H1 (cell line): ENCODE measurements at regions not wholly inside any gene's neighbourhood (a gene's known extent, or its start where the extent isn't known, plus 50 kb on each side); places are given as distances from the start of the nearest gene placed in this dataset.

ENCODE experiments used
- CTCF ChIA-PET: fragments of 300-600 bp; sonication (Branson Sonifier 250); formaldehyde crosslinking; loops from one replicate; lab custom pipeline; 2021; ENCODE audit not compliant: partially characterized antibody; lab: Charles Lee
- POLR2A ChIA-PET: fragments of 300-600 bp; sonication (Branson Sonifier 250); formaldehyde crosslinking; loops from one replicate; lab custom pipeline; 2021; ENCODE audit warnings: inconsistent platforms; ENCODE audit not compliant: partially characterized antibody; lab: Charles Lee
- DNase-seq, 2 experiments: peaks; one replicate each; pipeline versions ENCODE4 v3.0.0 to v3.0.0-alpha.2; 2010 to 2022; ENCODE audit warnings: low spot score in 2 of 2, low read depth in 1 of 2, mixed read lengths in 1 of 2
- FAIRE-seq: peaks from 2 replicates; lab custom pipeline; 2011; peaks lifted over from hg19 to GRCh38; lab: Jason Lieb, UNC
- H2AFZ ChIP-seq: 2 replicates; pipeline ENCODE4 v1.8.1; 2012; ENCODE audit warnings: low read length, inconsistent platforms
- H2AK5ac ChIP-seq: 2 replicates; pipeline ENCODE4 v1.6.1; 2013; ENCODE audit warnings: low read depth, low read length
- H2BK120ac ChIP-seq: replicated peaks from 2 replicates; pipeline ENCODE3; 2013; ENCODE audit warnings: low read depth, low read length, inconsistent platforms
- H2BK12ac ChIP-seq: 2 replicates; pipeline ENCODE4 v1.6.1; 2013; ENCODE audit warnings: low read depth, low read length
- H2BK15ac ChIP-seq: 2 replicates; pipeline ENCODE4 v1.6.1; 2013; ENCODE audit warnings: low read length
- H2BK20ac ChIP-seq: 2 replicates; pipeline ENCODE4 v1.6.1; 2013; ENCODE audit warnings: low read length
- H2BK5ac ChIP-seq: 2 replicates; pipeline ENCODE4 v1.6.1; 2013; ENCODE audit warnings: low read depth, low read length
- H3K14ac ChIP-seq: 2 replicates; pipeline ENCODE4 v1.6.1; 2013; ENCODE audit warnings: inconsistent platforms; ENCODE audit not compliant: insufficient read length
- H3K18ac ChIP-seq: 2 replicates; pipeline ENCODE4 v1.6.1; 2013; ENCODE audit warnings: low read length; ENCODE audit errors: extremely low read depth
- H3K23ac ChIP-seq: 2 replicates; pipeline ENCODE4 v1.6.1; 2013; ENCODE audit warnings: inconsistent platforms; ENCODE audit not compliant: insufficient read length
- H3K23me2 ChIP-seq: 2 replicates; pipeline ENCODE4 v1.6.1; 2013; ENCODE audit warnings: low read depth, low read length
- H3K27ac ChIP-seq: 2 replicates; pipeline ENCODE4 v1.6.1; 2011; ENCODE audit warnings: low read depth, low read length, inconsistent platforms
- H3K27me3 ChIP-seq, 4 experiments: replicated peaks in 1 of 4; 1 replicate in 1 of 4; 2 replicates in 3 of 4; pipeline versions ENCODE4 v1.6.1 to v1.8.1; 2011 to 2013; ENCODE audit warnings: low read length in 3 of 4, mild to moderate bottlenecking in 3 of 4, inconsistent platforms in 2 of 4, mixed read lengths in 2 of 4, moderate library complexity in 1 of 4; ENCODE audit not compliant: control insufficient read depth in 3 of 4, insufficient read depth in 3 of 4; ENCODE audit errors: extremely low read depth in 1 of 4
- H3K36me3 ChIP-seq, 4 experiments: 2 replicates each; pipeline versions ENCODE4 v1.6.1 to v1.8.1; 2011 to 2013; ENCODE audit warnings: mild to moderate bottlenecking in 4 of 4, low read length in 3 of 4, moderate library complexity in 2 of 4, control low read depth in 1 of 4, inconsistent platforms in 1 of 4; ENCODE audit not compliant: insufficient read depth in 4 of 4, control insufficient read depth in 2 of 4
- H3K4ac ChIP-seq: replicated peaks from 2 replicates; pipeline ENCODE3; 2013; ENCODE audit warnings: low read length, low read depth, mixed read lengths, inconsistent platforms; ENCODE audit not compliant: insufficient read length
- H3K4me1 ChIP-seq, 4 experiments: replicated peaks in 1 of 4; 1 replicate in 1 of 4; 2 replicates in 3 of 4; pipeline versions ENCODE4 v1.6.1 to v1.8.1; 2011 to 2013; ENCODE audit warnings: low read length in 3 of 4, inconsistent platforms in 2 of 4, mixed read lengths in 1 of 4; ENCODE audit not compliant: insufficient read depth in 4 of 4, control insufficient read depth in 3 of 4
- H3K4me2 ChIP-seq, 2 experiments: 2 replicates each; pipeline versions ENCODE4 v1.6.1 to v1.8.1; 2011 to 2013; ENCODE audit warnings: low read depth in 2 of 2, low read length in 2 of 2, control low read depth in 1 of 2, inconsistent platforms in 1 of 2, mild to moderate bottlenecking in 1 of 2; ENCODE audit not compliant: insufficient read depth in 1 of 2
- H3K4me3 ChIP-seq, 4 experiments: fragments of 200-600, 300-600 bp in 1 of 4; sonication (generic), shearing (Covaris generic), sonication (Bioruptor Twin) in 1 of 4; 2 replicates each; pipeline versions ENCODE4 v1.5.1 to v1.8.1; 2011 to 2016; ENCODE audit warnings: low read length in 4 of 4, low read depth in 3 of 4, control low read depth in 2 of 4, inconsistent platforms in 2 of 4, mild to moderate bottlenecking in 2 of 4, mixed read lengths in 1 of 4, moderate library complexity in 1 of 4; ENCODE audit not compliant: insufficient read depth in 2 of 4; ENCODE audit errors: extremely low read depth in 1 of 4
- H3K56ac ChIP-seq: replicated peaks from 2 replicates; pipeline ENCODE3; 2013; ENCODE audit warnings: low read depth, mild to moderate bottlenecking, mixed read lengths, low read length, inconsistent platforms; ENCODE audit not compliant: insufficient read length
- H3K79me1 ChIP-seq: 2 replicates; pipeline ENCODE4 v1.6.1; 2013; ENCODE audit warnings: low read depth, low read length, control low read depth
- H3K79me2 ChIP-seq, 2 experiments: 2 replicates each; pipeline versions ENCODE4 v1.6.1 to v1.8.1; 2012 to 2013; ENCODE audit warnings: low read length in 2 of 2, mild to moderate bottlenecking in 2 of 2, inconsistent platforms in 1 of 2; ENCODE audit not compliant: insufficient read depth in 2 of 2, control insufficient read depth in 1 of 2
- H3K9ac ChIP-seq, 4 experiments: replicated peaks in 1 of 4; 1 replicate in 1 of 4; 2 replicates in 3 of 4; pipeline versions ENCODE4 v1.6.1 to v1.8.1; 2011 to 2013; ENCODE audit warnings: low read depth in 3 of 4, low read length in 3 of 4, control low read depth in 2 of 4, mild to moderate bottlenecking in 2 of 4, moderate library complexity in 2 of 4, inconsistent platforms in 1 of 4; ENCODE audit errors: extremely low read depth in 1 of 4
- H3K9me3 ChIP-seq, 2 experiments: 2 replicates each; pipeline versions ENCODE4 v1.6.1 to v1.8.1; 2012 to 2013; ENCODE audit warnings: mild to moderate bottlenecking in 2 of 2, moderate library complexity in 2 of 2, control low read depth in 1 of 2, inconsistent platforms in 1 of 2, low read depth in 1 of 2, low read length in 1 of 2, mixed read lengths in 1 of 2; ENCODE audit not compliant: insufficient read depth in 2 of 2
- H4K20me1 ChIP-seq, 2 experiments: replicated peaks in 1 of 2; 2 replicates each; pipeline versions ENCODE3 to v1.8.1; 2011 to 2013; ENCODE audit warnings: inconsistent platforms in 2 of 2, low read length in 2 of 2, mild to moderate bottlenecking in 1 of 2; ENCODE audit not compliant: insufficient read depth in 2 of 2, control insufficient read depth in 1 of 2
- H4K5ac ChIP-seq: 2 replicates; pipeline ENCODE4 v1.6.1; 2013; ENCODE audit warnings: low read length, low read depth, mixed read lengths, inconsistent platforms; ENCODE audit not compliant: insufficient read length
- H4K8ac ChIP-seq: 2 replicates; pipeline ENCODE4 v1.8.0; 2013; ENCODE audit warnings: mild to moderate bottlenecking, moderate library complexity, low read length, inconsistent platforms; ENCODE audit not compliant: insufficient read depth; ENCODE audit errors: extremely low read depth
- H4K91ac ChIP-seq: replicated peaks from 2 replicates; pipeline ENCODE3; 2013; ENCODE audit warnings: low read length, mixed read lengths, inconsistent platforms; ENCODE audit not compliant: insufficient read length
- ATF3 ChIP-seq: IDR thresholded peaks from 2 replicates; pipeline ENCODE4 v1.6.1; 2011; ENCODE audit warnings: low read depth, mild to moderate bottlenecking, low read length; ENCODE audit not compliant: insufficient read depth
- CBX8 ChIP-seq: fragments of 300-800, 300-1000 bp; sonication (generic); IDR thresholded peaks from 2 replicates; pipeline ENCODE4 v1.7.1; 2016; ENCODE audit warnings: low read depth, low read length, borderline replicate concordance
- CHD1 ChIP-seq: IDR thresholded peaks from 2 replicates; pipeline ENCODE4 v1.6.1; 2012; ENCODE audit warnings: low read depth, low read length, improper control_type of control experiment
- GABPA ChIP-seq: IDR thresholded peaks from 2 replicates; pipeline ENCODE4 v1.6.1; 2011; ENCODE audit warnings: mild to moderate bottlenecking, low read length, moderate library complexity, borderline replicate concordance; ENCODE audit not compliant: insufficient read depth
- GTF2F1 ChIP-seq: IDR thresholded peaks from 2 replicates; pipeline ENCODE4 v1.6.1; 2012; ENCODE audit warnings: low read depth, low read length, improper control_type of control experiment, borderline replicate concordance
- RXRA ChIP-seq: IDR thresholded peaks from 2 replicates; pipeline ENCODE4 v1.6.1; 2011; ENCODE audit warnings: low read depth, mild to moderate bottlenecking, low read length, moderate library complexity; ENCODE audit not compliant: insufficient read depth
- SP2 ChIP-seq: IDR thresholded peaks from 2 replicates; pipeline ENCODE4 v1.6.1; 2012; ENCODE audit warnings: mild to moderate bottlenecking, low read length, inconsistent platforms
- SRF ChIP-seq: IDR thresholded peaks from 2 replicates; pipeline ENCODE4 v1.6.1; 2011; ENCODE audit warnings: mild to moderate bottlenecking, low read depth, low read length, moderate library complexity
- TAF7 ChIP-seq: optimal IDR thresholded peaks from 2 replicates; pipeline ENCODE3; 2011; ENCODE audit warnings: low read depth, mild to moderate bottlenecking, inconsistent platforms, low read length, moderate library complexity, borderline replicate concordance
- WGBS, 2 experiments: shearing (Covaris generic) in 1 of 2; methylation state at CpG; one replicate each; pipeline versions ENCODE4 v1.1.6 to v1.1.7; 2013 to 2015; ENCODE audit warnings: low lambda C conversion rate in 2 of 2, mixed read lengths in 2 of 2, inconsistent platforms in 1 of 2, low coverage in 1 of 2, missing lambda C conversion rate in 1 of 2; ENCODE audit not compliant: insufficient replicate concordance in 2 of 2, insufficient coverage in 1 of 2, insufficient read length in 1 of 2; ENCODE audit errors: extremely low coverage in 1 of 2, missing lambda C conversion rate in 1 of 2; 5-methylcytosine and 5-hydroxymethylcytosine counted together

GRCh38 chr5:60439552-60439951 is 260.4 kb downstream of the DEPDC1B start:
- FAIRE-seq (no peak), DNase-seq (no peak)
- WGBS, 2 experiments = 96% methylated on average over 1 of the region's 1 CpG; no CpG with 5 or more reads in 1 of the 2 experiments
- Histone ChIP-seq H3K56ac (no peak overlapping the region), H3K9me3 (no peaks in the 10 kb centered on the region), H2AFZ (no peak overlapping the region), H3K36me3 (no peaks in the 10 kb centered on the region), H3K27ac (no peak overlapping the region), H2BK20ac (no peak overlapping the region), H2AK5ac (no peak overlapping the region), H3K23me2 (no peaks in the 10 kb centered on the region), H3K4me2 (no peak overlapping the region), H3K4me3 (no peak overlapping the region), H2BK15ac (no peak overlapping the region), H3K79me2 (no peaks in the 10 kb centered on the region), H3K9ac (no peak overlapping the region), H4K8ac (no peak overlapping the region), H2BK120ac (no peak overlapping the region), H2BK5ac (no peak overlapping the region), H3K27me3 (no peaks in the 10 kb centered on the region), H2BK12ac (no peak overlapping the region), H4K20me1 (no peaks in the 10 kb centered on the region), H3K4ac (no peak overlapping the region), H4K5ac (no peak overlapping the region), H3K14ac (no peak overlapping the region), H3K23ac (no peak overlapping the region), H4K91ac (no peak overlapping the region), H3K18ac (no peak overlapping the region), H3K79me1 (no peaks in the 10 kb centered on the region), H3K4me1 (no peaks in the 10 kb centered on the region)
- ChIA-PET CTCF (interaction anchor here (1.0 kb wide), 1 partner anchor 152 kb away, joined by 5 read pairs; no protein-coding TSS in a partner anchor), POLR2A (no interaction called here)
- no peak for TF ChIP-seq SRF
- no peak for TF ChIP-seq RXRA
- no peak for TF ChIP-seq CHD1
- TF ChIP-seq GTF2F1 = no peak
- TF ChIP-seq TAF7 = no peak
- no peak for TF ChIP-seq CBX8
- no peak for TF ChIP-seq SP2
- TF ChIP-seq ATF3 = no peak
- no peak for TF ChIP-seq GABPA
